Trophoblast cell (in vitro differentiated cells and primary cell): ENCODE measurements at regions not wholly inside any gene's neighbourhood (a gene's known extent, or its start where the extent isn't known, plus 50 kb on each side); places are given as distances from the start of the nearest gene placed in this dataset.

Experiments
- DNase-seq, 2 donors: peaks; one replicate each; pipeline ENCODE4 v3.0.0-alpha.2; 2016
- H2AFZ ChIP-seq: 2 replicates; pipeline ENCODE4 v1.6.1; 2013; ENCODE audit warnings: low read length, moderate library complexity, mild to moderate bottlenecking; ENCODE audit not compliant: insufficient read depth, poor library complexity
- H2AK5ac ChIP-seq: 2 replicates; pipeline ENCODE4 v1.6.1; 2013; ENCODE audit warnings: mild to moderate bottlenecking, low read length
- H2BK120ac ChIP-seq: 2 replicates; pipeline ENCODE4 v1.6.1; 2013; ENCODE audit warnings: low read length, mild to moderate bottlenecking, moderate library complexity; ENCODE audit not compliant: insufficient read depth, poor library complexity
- H2BK12ac ChIP-seq: 2 replicates; pipeline ENCODE4 v1.6.1; 2013; ENCODE audit warnings: mild to moderate bottlenecking, low read length, moderate library complexity
- H2BK5ac ChIP-seq: 2 replicates; pipeline ENCODE4 v1.6.1; 2013; ENCODE audit warnings: low read length, low read depth, moderate library complexity, mild to moderate bottlenecking; ENCODE audit not compliant: poor library complexity
- H3K14ac ChIP-seq: 2 replicates; pipeline ENCODE4 v1.6.1; 2013; ENCODE audit warnings: mild to moderate bottlenecking, low read length
- H3K18ac ChIP-seq: 2 replicates; pipeline ENCODE4 v1.6.1; 2013; ENCODE audit warnings: mild to moderate bottlenecking, low read length
- H3K23ac ChIP-seq: 2 replicates; pipeline ENCODE4 v1.6.1; 2013; ENCODE audit warnings: low read length
- H3K27ac ChIP-seq: 2 replicates; pipeline ENCODE4 v1.5.1; 2013; ENCODE audit warnings: low read depth, mild to moderate bottlenecking, inconsistent platforms, low read length, moderate library complexity
- H3K27me3 ChIP-seq: 2 replicates; pipeline ENCODE4 v1.6.1; 2013; ENCODE audit warnings: inconsistent platforms, mild to moderate bottlenecking, low read length, moderate library complexity; ENCODE audit not compliant: insufficient read depth
- H3K36me3 ChIP-seq, 2 experiments: 1 replicate in 1 of 2; 2 replicates in 1 of 2; pipeline ENCODE4 v1.6.1; 2013; ENCODE audit warnings: low read length in 2 of 2, mild to moderate bottlenecking in 2 of 2, moderate library complexity in 1 of 2; ENCODE audit not compliant: insufficient read depth in 2 of 2, control insufficient read depth in 1 of 2
- H3K4ac ChIP-seq: 2 replicates; pipeline ENCODE4 v1.6.1; 2013; ENCODE audit warnings: low read depth, mild to moderate bottlenecking, low read length, moderate library complexity
- H3K4me1 ChIP-seq, 2 experiments: 1 replicate in 1 of 2; 2 replicates in 1 of 2; pipeline ENCODE4 v1.6.1; 2013; ENCODE audit warnings: low read length in 2 of 2, mild to moderate bottlenecking in 2 of 2, moderate library complexity in 1 of 2; ENCODE audit not compliant: insufficient read depth in 2 of 2, control insufficient read depth in 1 of 2
- H3K4me2 ChIP-seq: 2 replicates; pipeline ENCODE4 v1.6.1; 2013; ENCODE audit warnings: inconsistent platforms, mild to moderate bottlenecking, low read length, moderate library complexity
- H3K4me3 ChIP-seq: 2 replicates; pipeline ENCODE4 v1.5.1; 2013; ENCODE audit warnings: mild to moderate bottlenecking, low read depth, low read length, inconsistent platforms
- H3K79me1 ChIP-seq: one replicate; pipeline ENCODE4 v1.6.1; 2013; ENCODE audit warnings: low read length
- H3K79me2 ChIP-seq: 2 replicates; pipeline ENCODE4 v1.6.1; 2013; ENCODE audit warnings: low read length, mild to moderate bottlenecking; ENCODE audit not compliant: control insufficient read depth, insufficient read depth, poor library complexity
- H3K9ac ChIP-seq: 2 replicates; pipeline ENCODE4 v1.6.1; 2013; ENCODE audit warnings: mild to moderate bottlenecking, low read length
- H3K9me3 ChIP-seq: 2 replicates; pipeline ENCODE4 v1.6.1; 2013; ENCODE audit warnings: low read depth, mild to moderate bottlenecking, control low read depth, inconsistent platforms, low read length; ENCODE audit not compliant: insufficient read depth
- H4K12ac ChIP-seq: 2 replicates; pipeline ENCODE4 v1.6.1; 2013; ENCODE audit warnings: low read depth, mild to moderate bottlenecking, low read length, moderate library complexity
- H4K8ac ChIP-seq: 2 replicates; pipeline ENCODE4 v1.6.1; 2013; ENCODE audit warnings: low read depth, mild to moderate bottlenecking, low read length, moderate library complexity
- H4K91ac ChIP-seq: one replicate; pipeline ENCODE4 v1.6.1; 2013; ENCODE audit warnings: low read depth, mild to moderate bottlenecking, low read length, moderate library complexity
- WGBS: extraction: QIAGEN DNeasy Blood & Tissue Kit; methylation state at CpG from one replicate; pipeline ENCODE4 v1.1.7; 2013; ENCODE audit warnings: missing lambda C conversion rate; ENCODE audit not compliant: insufficient read length, insufficient coverage; ENCODE audit errors: extremely low coverage; 5-methylcytosine and 5-hydroxymethylcytosine counted together

DNA sequence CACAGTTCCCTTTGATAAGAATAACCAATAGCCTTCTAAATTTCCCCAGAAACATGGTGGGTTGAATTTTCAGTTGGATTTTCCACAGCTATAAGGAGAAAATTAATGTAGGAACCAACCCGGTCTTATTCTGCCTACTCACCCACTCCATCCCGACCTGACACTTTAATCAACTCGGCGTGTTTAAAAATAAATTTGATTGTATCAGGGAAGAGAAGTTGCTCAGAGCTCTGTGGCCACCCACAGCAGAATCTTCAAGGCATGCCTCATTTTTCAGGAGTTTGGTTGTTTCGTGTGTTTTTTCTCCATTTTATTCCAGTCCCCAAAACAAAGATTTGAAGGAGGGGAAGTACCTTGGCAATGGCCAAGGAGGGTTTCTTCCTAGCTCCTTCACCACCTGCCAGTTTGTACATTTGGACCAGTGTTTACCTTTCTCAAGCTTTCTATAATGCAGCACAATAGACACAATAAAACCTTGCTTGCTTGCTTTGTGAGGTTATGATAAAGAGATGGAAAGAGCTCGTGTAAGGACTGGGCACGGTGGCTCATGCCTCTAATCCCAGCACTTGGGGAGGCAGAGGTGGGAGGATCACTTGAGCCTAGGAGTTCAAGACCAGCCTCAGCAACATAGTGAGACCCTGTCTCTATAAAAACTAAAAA lies 297.2 kb upstream of the JARID2 start:
- no CpG with 5 or more reads among the region's 7 CpGs for WGBS
- Histone ChIP-seq H2AK5ac (no peak overlapping the region), H4K8ac (no peak overlapping the region), H2BK12ac (no peak overlapping the region), H3K9ac (no peak overlapping the region), H3K14ac (no peak overlapping the region), H3K4me2 (no peak overlapping the region), H2BK5ac (no peak overlapping the region), H3K79me1 (no peaks in the 10 kb centered on the region), H3K36me3 (no peaks in the 10 kb centered on the region), H3K4ac (no peak overlapping the region), H3K18ac (no peak overlapping the region), H3K4me3 (no peak overlapping the region), H3K79me2 (no peaks in the 10 kb centered on the region), H3K23ac (no peak overlapping the region), H3K9me3 (no peaks in the 10 kb centered on the region), H3K4me1 (no peaks in the 10 kb centered on the region), H2AFZ (no peak overlapping the region), H3K27ac (no peak overlapping the region), H4K12ac (no peak overlapping the region), H3K27me3 (no peaks in the 10 kb centered on the region), H2BK120ac (no peak overlapping the region), H4K91ac (no peak overlapping the region)
- DNase-seq: no peak

DNA sequence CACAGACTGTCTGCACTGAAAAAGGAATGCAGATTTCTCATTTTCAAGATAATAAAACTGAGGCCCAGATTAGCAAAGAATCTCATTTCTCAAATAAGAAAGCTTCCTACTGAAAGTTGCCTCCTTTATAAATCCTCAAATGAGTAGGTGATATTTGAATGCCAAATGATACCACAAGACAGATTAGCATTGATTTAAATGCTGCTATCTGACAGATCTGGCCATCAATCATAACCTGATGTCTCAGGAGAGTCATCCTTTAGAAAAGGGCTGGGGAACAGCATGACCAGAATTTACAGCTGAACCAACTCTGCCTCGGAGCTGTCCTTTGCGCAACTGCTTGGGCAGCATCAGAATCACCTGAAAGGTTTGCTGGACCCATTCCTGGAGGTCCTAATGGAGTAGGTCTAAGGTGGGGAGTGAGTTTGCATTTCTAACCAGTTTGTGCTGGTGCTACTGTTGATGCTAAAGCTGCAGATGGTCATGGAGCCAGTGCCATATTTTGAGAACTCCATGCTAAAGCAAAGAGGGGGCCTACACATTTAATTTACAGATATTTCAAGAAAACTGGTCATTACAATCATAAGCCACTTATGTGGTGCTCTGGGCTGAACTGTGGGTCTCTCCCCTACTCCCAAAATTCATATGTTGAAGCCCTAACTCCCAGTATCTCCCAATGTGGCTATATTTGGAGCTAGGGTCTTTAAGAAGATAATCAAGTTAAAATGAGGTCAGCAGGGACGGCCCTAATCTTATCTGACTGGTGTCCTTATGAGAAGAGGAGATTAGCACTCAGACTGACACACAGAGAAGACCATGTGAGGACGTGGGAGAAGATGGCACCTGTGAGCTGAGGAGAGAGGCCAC lies 295.5 kb upstream of the JARID2 start:
- no peaks in the 10 kb centered on the region for H3K36me3 ChIP-seq
- no peak overlapping the region for H2BK5ac ChIP-seq
- H3K14ac ChIP-seq: no peak overlapping the region
- H4K91ac ChIP-seq: no peak overlapping the region
- no peak for DNase-seq
- H3K4me3 ChIP-seq: no peak overlapping the region
- no peak overlapping the region for H2AK5ac ChIP-seq
- no peaks in the 10 kb centered on the region for H3K27me3 ChIP-seq
- no peak overlapping the region for H4K12ac ChIP-seq
- no peak overlapping the region for H3K27ac ChIP-seq
- H3K9me3 ChIP-seq: peaks cover 2% of the 10 kb centered on the region
- no peaks in the 10 kb centered on the region for H3K4me1 ChIP-seq
- H3K18ac ChIP-seq: no peak overlapping the region
- H2AFZ ChIP-seq: no peak overlapping the region
- no CpG with 5 or more reads among the region's 4 CpGs for WGBS
- no peak overlapping the region for H3K9ac ChIP-seq
- H3K79me1 ChIP-seq: no peaks in the 10 kb centered on the region
- H2BK120ac ChIP-seq: no peak overlapping the region
- no peak overlapping the region for H3K4ac ChIP-seq
- no peak overlapping the region for H2BK12ac ChIP-seq
- no peak overlapping the region for H4K8ac ChIP-seq
- no peaks in the 10 kb centered on the region for H3K79me2 ChIP-seq
- no peak overlapping the region for H3K4me2 ChIP-seq
- no peak overlapping the region for H3K23ac ChIP-seq

DNA sequence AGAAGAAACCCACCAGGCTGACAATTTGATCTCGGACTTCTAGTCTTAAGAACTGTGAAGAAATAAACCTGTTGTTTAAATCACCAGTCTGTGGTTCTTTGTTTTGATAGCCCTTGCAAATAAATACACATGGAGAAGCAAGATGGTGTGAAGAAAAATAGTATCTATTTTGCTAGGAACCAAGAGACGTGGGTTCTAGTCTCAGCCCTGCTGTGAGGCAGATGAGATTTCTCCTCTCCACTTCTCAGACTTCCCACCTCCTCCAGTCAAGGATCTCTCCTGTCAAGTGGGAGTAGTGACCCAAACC lies 294.9 kb upstream of the JARID2 start:
- Histone ChIP-seq H3K36me3 (no peaks in the 10 kb centered on the region), H3K79me1 (no peaks in the 10 kb centered on the region), H3K9ac (no peak overlapping the region), H3K27me3 (no peaks in the 10 kb centered on the region), H3K79me2 (no peaks in the 10 kb centered on the region), H4K91ac (no peak overlapping the region), H4K12ac (no peak overlapping the region), H3K4me3 (no peak overlapping the region), H2AK5ac (no peak overlapping the region), H3K4me2 (no peak overlapping the region), H3K27ac (no peak overlapping the region), H3K14ac (no peak overlapping the region), H3K4ac (no peak overlapping the region), H3K18ac (no peak overlapping the region), H3K23ac (no peak overlapping the region), H2BK12ac (no peak overlapping the region), H2BK5ac (no peak overlapping the region), H3K4me1 (no peaks in the 10 kb centered on the region), H4K8ac (no peak overlapping the region), H3K9me3 (peaks cover 2% of the 10 kb centered on the region), H2BK120ac (no peak overlapping the region), H2AFZ (no peak overlapping the region)
- WGBS: no CpG with 5 or more reads among the region's 2 CpGs
- DNase-seq: no peak

DNA sequence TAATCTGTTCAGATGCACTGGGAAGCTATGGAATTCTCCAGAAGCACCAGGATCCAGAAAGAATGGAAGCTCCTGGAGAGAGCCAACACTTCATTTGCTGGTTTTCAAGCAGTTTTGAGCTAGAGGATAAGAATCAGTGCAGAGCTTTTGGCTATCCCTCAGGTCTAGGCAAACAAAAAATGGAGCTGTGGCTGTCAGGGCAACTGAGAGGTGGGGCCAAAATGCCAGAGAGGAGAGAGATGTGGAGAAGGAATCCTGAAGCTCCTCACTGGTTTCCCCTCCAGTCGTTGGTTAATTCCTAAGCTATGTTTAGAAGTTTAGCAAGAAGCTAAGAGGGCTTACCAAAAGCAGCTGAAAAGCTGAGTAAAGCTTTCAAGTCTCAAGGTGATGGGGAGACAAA lies 294.2 kb upstream of the JARID2 start:
- H3K27me3 ChIP-seq: no peaks in the 10 kb centered on the region
- H3K27ac ChIP-seq: no peak overlapping the region
- no peaks in the 10 kb centered on the region for H3K4me1 ChIP-seq
- no peak overlapping the region for H3K9ac ChIP-seq
- H3K4me3 ChIP-seq: no peak overlapping the region
- H3K14ac ChIP-seq: no peak overlapping the region
- no peak overlapping the region for H4K12ac ChIP-seq
- H2AFZ ChIP-seq: no peak overlapping the region
- H3K36me3 ChIP-seq: no peaks in the 10 kb centered on the region
- H2BK12ac ChIP-seq: no peak overlapping the region
- peaks cover 2% of the 10 kb centered on the region for H3K9me3 ChIP-seq
- WGBS: no CpG with 5 or more reads among the region's 1 CpG
- H3K79me1 ChIP-seq: no peaks in the 10 kb centered on the region
- H3K79me2 ChIP-seq: no peaks in the 10 kb centered on the region
- H3K23ac ChIP-seq: no peak overlapping the region
- H2BK5ac ChIP-seq: no peak overlapping the region
- no peak overlapping the region for H3K18ac ChIP-seq
- H2BK120ac ChIP-seq: no peak overlapping the region
- peak; percentile 42 to 73 for DNase-seq
- no peak overlapping the region for H3K4me2 ChIP-seq
- H4K8ac ChIP-seq: no peak overlapping the region
- no peak overlapping the region for H2AK5ac ChIP-seq
- H3K4ac ChIP-seq: no peak overlapping the region
- no peak overlapping the region for H4K91ac ChIP-seq
